Endothelial cell (in vitro differentiated cells): ENCODE measurements at regions not wholly inside any gene's neighbourhood (a gene's known extent, or its start where the extent isn't known, plus 50 kb on each side); places are given as distances from the start of the nearest gene placed in this dataset.

Experiments used
- DNase-seq: peaks from one replicate; pipeline ENCODE4 v3.0.0; 2021; ENCODE audit warnings: low spot score
- H3K27ac Mint-ChIP-seq: one replicate; pipeline ENCODE4 v1.8.0; 2021; ENCODE audit warnings: mixed read lengths, inconsistent platforms; ENCODE audit not compliant: unreplicated experiment
- H3K27me3 Mint-ChIP-seq: one replicate; pipeline ENCODE4 v1.8.0; 2021; ENCODE audit warnings: mild to moderate bottlenecking, moderate library complexity, mixed read lengths, inconsistent platforms; ENCODE audit not compliant: unreplicated experiment
- H3K36me3 Mint-ChIP-seq: one replicate; pipeline ENCODE4 v1.8.0; 2021; ENCODE audit warnings: mild to moderate bottlenecking, low read depth, mixed read lengths, inconsistent platforms; ENCODE audit not compliant: unreplicated experiment
- H3K4me1 Mint-ChIP-seq: one replicate; pipeline ENCODE4 v1.8.0; 2021; ENCODE audit warnings: mild to moderate bottlenecking, mixed read lengths, inconsistent platforms; ENCODE audit not compliant: unreplicated experiment
- H3K4me3 Mint-ChIP-seq: one replicate; pipeline ENCODE4 v1.8.0; 2021; ENCODE audit warnings: mild to moderate bottlenecking, mixed read lengths, inconsistent platforms; ENCODE audit not compliant: unreplicated experiment
- H3K9me3 Mint-ChIP-seq: one replicate; pipeline ENCODE4 v1.8.0; 2021; ENCODE audit warnings: mixed read lengths, inconsistent platforms; ENCODE audit not compliant: unreplicated experiment
- CTCF ChIP-seq: fragments of 200-600 bp; sonication (generic); IDR thresholded peaks from one replicate; pipeline ENCODE4 v1.5.0; 2021; ENCODE audit warnings: antibody characterized with exemption; ENCODE audit not compliant: unreplicated experiment

GRCh38 chr6:946546-946945, 253.6 kb upstream of the EXOC2 start:
- Mint-ChIP-seq H3K27me3 (peaks cover 3% of the 10 kb centered on the region), H3K9me3 (peaks cover 4% of the 10 kb centered on the region), H3K36me3 (no peaks in the 10 kb centered on the region), H3K4me1 (no peaks in the 10 kb centered on the region), H3K27ac (no peak overlapping the region), H3K4me3 (no peak overlapping the region)
- no peak for DNase-seq
- TF ChIP-seq CTCF, result no peak

GRCh38 chr6:939526-940252, 246.8 kb upstream of the EXOC2 start:
- no peak overlapping the region for H3K27ac Mint-ChIP-seq
- no peaks in the 10 kb centered on the region for H3K36me3 Mint-ChIP-seq
- no peak for TF ChIP-seq CTCF
- peaks cover 4% of the 10 kb centered on the region for H3K9me3 Mint-ChIP-seq
- no peaks in the 10 kb centered on the region for H3K4me1 Mint-ChIP-seq
- no peak overlapping the region for H3K4me3 Mint-ChIP-seq
- DNase-seq, result no peak
- H3K27me3 Mint-ChIP-seq, result peaks cover 11% of the 10 kb centered on the region

- no peaks in the 10 kb centered on the region for H3K4me1 Mint-ChIP-seq
- DNase-seq, result no peak
- peaks cover 9% of the 10 kb centered on the region for H3K27me3 Mint-ChIP-seq
- H3K36me3 Mint-ChIP-seq, result no peaks in the 10 kb centered on the region
- H3K4me3 Mint-ChIP-seq, result no peak overlapping the region
- peaks cover 4% of the 10 kb centered on the region for H3K9me3 Mint-ChIP-seq
- no peak overlapping the region for H3K27ac Mint-ChIP-seq
- no peak for TF ChIP-seq CTCF
Measured at GRCh38 chr6:938916-939315, 246.0 kb upstream of the EXOC2 start.

- Mint-ChIP-seq H3K27ac (no peak overlapping the region), H3K4me3 (no peak overlapping the region), H3K36me3 (no peaks in the 10 kb centered on the region), H3K4me1 (no peaks in the 10 kb centered on the region), H3K9me3 (peaks cover 4% of the 10 kb centered on the region), H3K27me3 (peaks cover 9% of the 10 kb centered on the region)
- no peak for DNase-seq
- no peak for TF ChIP-seq CTCF
Measured at GRCh38 chr6:938271-938905, 245.4 kb upstream of the EXOC2 start.

- TF ChIP-seq CTCF, result no peak
- DNase-seq, result no peak
- peaks cover 7% of the 10 kb centered on the region for H3K27me3 Mint-ChIP-seq
- H3K4me3 Mint-ChIP-seq, result no peak overlapping the region
- H3K27ac Mint-ChIP-seq, result no peak overlapping the region
- H3K4me1 Mint-ChIP-seq, result no peaks in the 10 kb centered on the region
- no peaks in the 10 kb centered on the region for H3K36me3 Mint-ChIP-seq
- H3K9me3 Mint-ChIP-seq, result no peaks in the 10 kb centered on the region
Measured at GRCh38 chr6:935582-935981, 242.6 kb upstream of the EXOC2 start.
